HCT116 (cell line): ENCODE measurements at regions not wholly inside any gene's neighbourhood (a gene's known extent, or its start where the extent isn't known, plus 50 kb on each side); places are given as distances from the start of the nearest gene placed in this dataset.
A peak's percentile ranks its signal among the peaks of the same experiment; 100 is the strongest.

ENCODE experiments used
- ATAC-seq: fragments of 200-7000 bp; cut with Tn5 transposase; 2 replicates; pipeline ENCODE4 v1.9.1; 2020; ENCODE audit warnings: mild to moderate bottlenecking, moderate library complexity
- BruUV-seq: library from RNA; stranded (reverse); fragments of 400-500 nt; replicated peaks from 2 replicates; lab custom pipeline; 2021; lab: Mats Ljungman, UMichigan
- CTCF ChIA-PET: fragments of 300-600 bp; sonication (Branson Sonifier 250); formaldehyde crosslinking; loops from one replicate; lab custom pipeline; 2021; ENCODE audit warnings: antibody characterized with exemption; lab: Charles Lee
- POLR2A ChIA-PET: fragments of 300-600, 350-600 bp; sonication (Branson Sonifier 250); formaldehyde crosslinking; loops from one replicate; lab custom pipeline; 2021; ENCODE audit warnings: antibody characterized with exemption; lab: Charles Lee
- RAD21 ChIA-PET, 2 experiments: fragments of 300-600 bp; sonication (Branson Sonifier 250); formaldehyde crosslinking; loops; one replicate each; lab custom pipeline; 2023; ENCODE audit warnings: low total read pairs in 2 of 2; ENCODE audit not compliant: uncharacterized antibody in 2 of 2, unreplicated experiment in 2 of 2, low non-redundant PET in 1 of 2; lab: Charles Lee
- DNase-seq: peaks from one replicate; pipeline ENCODE4 v3.0.0-alpha.2; 2010; ENCODE audit warnings: low read depth, low spot score
- H2AFZ ChIP-seq: fragments of 200-600 bp; shearing (Covaris generic), sonication (generic); 2 replicates; pipeline ENCODE4 v1.6.1; 2017; ENCODE audit warnings: low read depth, mixed run types, mixed read lengths, antibody characterized with exemption, low read length; ENCODE audit not compliant: poor library complexity, severe bottlenecking
- H3K27ac ChIP-seq: 2 replicates; pipeline ENCODE4 v1.5.1; 2012; ENCODE audit warnings: low read depth, low read length
- H3K27me3 ChIP-seq: fragments of 200-600 bp; sonication (generic); 2 replicates; pipeline ENCODE4 v1.6.1; 2016; ENCODE audit warnings: mixed run types, low read length, mixed read lengths; ENCODE audit not compliant: insufficient read depth
- H3K36me3 ChIP-seq, 2 experiments: fragments of 200-500 bp in 1 of 2; fragments of 200-600 bp in 1 of 2; sonication (Bioruptor generic) in 1 of 2; sonication (generic) in 1 of 2; 2 replicates each; pipeline versions ENCODE4 v1.5.1 to v1.6.1; 2014 to 2016; ENCODE audit warnings: low read length in 2 of 2, inconsistent platforms in 1 of 2, mixed read lengths in 1 of 2, mixed run types in 1 of 2; ENCODE audit not compliant: insufficient read depth in 2 of 2, control insufficient read depth in 1 of 2
- H3K4me1 ChIP-seq, 2 experiments: fragments of 200-600 bp in 1 of 2; sonication (generic) in 1 of 2; 2 replicates each; pipeline versions ENCODE4 v1.5.1 to v1.6.1; 2012 to 2017; ENCODE audit warnings: low read length in 2 of 2, inconsistent platforms in 1 of 2, mild to moderate bottlenecking in 1 of 2, mixed read lengths in 1 of 2, mixed run types in 1 of 2, moderate library complexity in 1 of 2; ENCODE audit not compliant: insufficient read depth in 2 of 2, control insufficient read depth in 1 of 2
- H3K4me2 ChIP-seq: fragments of 200-600 bp; sonication (generic); 2 replicates; pipeline ENCODE4 v1.6.1; 2017; ENCODE audit warnings: mixed run types, low read length, mixed read lengths
- H3K4me3 ChIP-seq, 2 experiments: fragments of 200-600 bp in 1 of 2; sonication (generic) in 1 of 2; replicated peaks in 1 of 2; 2 replicates each; pipeline ENCODE4 v1.5.1; 2011 to 2016; ENCODE audit warnings: low read length in 2 of 2, control low read depth in 1 of 2, low read depth in 1 of 2, mild to moderate bottlenecking in 1 of 2, mixed read lengths in 1 of 2, mixed run types in 1 of 2
- H3K79me2 ChIP-seq: fragments of 200-600 bp; sonication (generic); 2 replicates; pipeline ENCODE4 v1.6.1; 2017; ENCODE audit warnings: mild to moderate bottlenecking, mixed run types, low read length, moderate library complexity, mixed read lengths; ENCODE audit not compliant: insufficient read depth
- H3K9ac ChIP-seq: fragments of 200-600 bp; sonication (generic); 2 replicates; pipeline ENCODE4 v1.6.1; 2016; ENCODE audit warnings: low read length, mixed read lengths
- H3K9me2 ChIP-seq: fragments of 200-600 bp; sonication (generic), shearing (Covaris generic); 2 replicates; pipeline ENCODE4 v1.6.1; 2017; ENCODE audit warnings: mixed run types, mild to moderate bottlenecking, moderate library complexity; ENCODE audit not compliant: insufficient read depth
- H3K9me3 ChIP-seq, 2 experiments: fragments of 200-500 bp in 1 of 2; fragments of 200-600 bp in 1 of 2; sonication (Bioruptor generic) in 1 of 2; sonication (generic) in 1 of 2; 2 replicates each; pipeline ENCODE4 v1.6.1; 2014 to 2017; ENCODE audit warnings: low read length in 2 of 2, mixed read lengths in 2 of 2, inconsistent platforms in 1 of 2, low read depth in 1 of 2, mild to moderate bottlenecking in 1 of 2, mixed run types in 1 of 2, moderate library complexity in 1 of 2; ENCODE audit not compliant: control insufficient read depth in 1 of 2, insufficient read depth in 1 of 2
- H4K20me1 ChIP-seq: fragments of 200-600 bp; sonication (generic), shearing (Covaris generic); 2 replicates; pipeline ENCODE4 v1.6.1; 2017; ENCODE audit warnings: mixed run types, mild to moderate bottlenecking, moderate library complexity; ENCODE audit not compliant: insufficient read depth
- EZH2 ChIP-seq: fragments of 200-600 bp; sonication (generic); IDR thresholded peaks from 2 replicates; pipeline ENCODE4 v1.6.1; 2017; ENCODE audit warnings: antibody characterized with exemption, mixed run types
- EZH2phosphoT487 ChIP-seq: fragments of 200-600 bp; IDR thresholded peaks from 2 replicates; pipeline ENCODE4 v1.6.1; 2018; ENCODE audit warnings: antibody characterized with exemption, borderline replicate concordance
- JUND ChIP-seq: IDR thresholded peaks from 2 replicates; pipeline ENCODE4 v1.6.1; 2012
- POLR2AphosphoS5 ChIP-seq: IDR thresholded peaks from 2 replicates; pipeline ENCODE4 v1.6.1; 2011; ENCODE audit warnings: mild to moderate bottlenecking, low read depth, low read length, moderate library complexity
- SRF ChIP-seq: IDR thresholded peaks from 2 replicates; pipeline ENCODE4 v1.6.1; 2012; ENCODE audit warnings: low read depth
- YY1 ChIP-seq: IDR thresholded peaks from 2 replicates; pipeline ENCODE4 v1.6.1; 2011; ENCODE audit warnings: low read length, low read depth, moderate library complexity, mild to moderate bottlenecking; ENCODE audit not compliant: insufficient replicate concordance; ENCODE audit errors: extremely low read depth
- ZNF274 ChIP-seq: fragments of 200-500 bp; sonication (Bioruptor generic); IDR thresholded peaks from 2 replicates; pipeline ENCODE4 v1.6.1; 2014; ENCODE audit warnings: mild to moderate bottlenecking, low read depth, low read length, inconsistent platforms
- intact Hi-C: fragments of 100-400 bp; cut with micrococcal nuclease; formaldehyde crosslinking; loops from 2 replicates; pipeline ENCODE4 v1.10.0; 2022

DNA sequence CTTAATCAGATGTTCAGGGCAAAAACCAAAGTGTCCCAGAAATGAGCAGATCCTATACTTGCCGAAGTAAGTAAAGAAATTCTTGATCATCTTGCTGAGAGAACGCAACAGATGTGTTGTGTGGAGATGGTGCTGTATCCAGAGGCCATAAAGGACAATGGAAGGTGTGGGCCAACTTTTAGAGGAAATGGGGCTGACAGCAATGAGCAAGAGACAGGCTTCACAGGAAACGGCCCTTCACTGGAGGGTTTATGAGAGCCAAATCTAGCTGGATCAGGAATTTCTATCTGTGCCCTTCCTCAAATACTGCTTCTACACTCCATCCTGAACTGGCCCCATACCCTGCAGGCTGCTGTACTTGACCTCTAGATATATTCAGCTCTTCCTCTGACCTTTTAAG lies 583.9 kb upstream of the DIPK2B start:
- peaks cover 82 to 100% of the 10 kb centered on the region in 2 experiments for H3K4me1 ChIP-seq
- ChIA-PET RAD21 (no interaction called here), POLR2A (no interaction called here)

DNA sequence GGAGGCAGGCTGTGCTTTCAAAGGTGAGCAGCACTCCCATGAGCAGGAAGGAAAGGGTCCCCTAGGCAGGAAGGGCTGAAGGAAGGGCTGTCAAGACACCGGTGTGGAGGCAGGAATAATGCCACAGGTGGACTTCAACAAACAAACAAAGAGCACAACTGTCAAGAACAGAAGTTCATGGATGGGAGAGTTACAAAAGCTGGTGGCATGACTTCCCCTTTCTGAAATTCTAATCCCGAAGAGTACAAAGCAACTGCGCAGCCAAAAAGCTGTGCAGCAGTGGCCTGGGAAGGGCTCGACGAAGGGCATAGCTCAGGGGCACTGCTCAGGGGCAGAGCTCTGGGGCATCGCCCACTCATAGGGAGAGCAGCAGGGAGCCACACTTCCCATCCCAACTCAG lies 582.3 kb upstream of the DIPK2B start:
- peaks cover 84 to 100% of the 10 kb centered on the region in 2 experiments for H3K4me1 ChIP-seq
- H3K27ac ChIP-seq: peak overlapping the region; percentile 94
- DNase-seq (no peak), ATAC-seq (no peak)
- TF ChIP-seq YY1 (no peak), SRF (no peak), JUND (no peak), EZH2phosphoT487 (no peak), POLR2AphosphoS5 (no peak), EZH2 (no peak)
- intact Hi-C loops: no loop called here
- ChIA-PET POLR2A (interaction anchor here (0.6 to 1.0 kb wide), 2 partner anchors 12 to 73 kb away, joined by 3 read pairs; no protein-coding TSS in a partner anchor), CTCF (no interaction called here), RAD21 (interaction anchor here in 1 of 2 experiments (0.6 kb wide), 1 partner anchor 582 kb away, joined by 4 read pairs; no protein-coding TSS in a partner anchor)
- peak overlapping the region; percentile 64 for H3K4me2 ChIP-seq
- peaks cover 0 to 17% of the 10 kb centered on the region in 2 experiments; a peak in 1 of 4 replicates for H3K36me3 ChIP-seq
- peak overlapping the region; percentile 46 for H3K9ac ChIP-seq
- no peaks in the 10 kb centered on the region for H3K27me3 ChIP-seq
- no TSS peak for BruUV-seq
- no peaks in the 10 kb centered on the region for H3K9me3 ChIP-seq
- H3K79me2 ChIP-seq: peaks cover 100% of the 10 kb centered on the region
- no peak overlapping the region for H3K4me3 ChIP-seq
- no peak overlapping the region for H2AFZ ChIP-seq
- 0 out of 2 replicates have a peak, but pooled peaks cover 1% of the 10 kb centered on the region for H4K20me1 ChIP-seq
- no peaks in the 10 kb centered on the region for H3K9me2 ChIP-seq

More for the DNA sequence above, 583.9 kb upstream of the DIPK2B start:
- 0 out of 2 replicates have a peak, but pooled peaks cover 8% of the 10 kb centered on the region for H4K20me1 ChIP-seq
- H3K27ac ChIP-seq: peak overlapping the region; percentile 94
- H3K9ac ChIP-seq: 0 out of 2 replicates have a peak overlapping the region, but pooled peaks have one; percentile 46
- no peaks in the 10 kb centered on the region for H3K9me2 ChIP-seq
- H3K27me3 ChIP-seq: no peaks in the 10 kb centered on the region
- ATAC-seq (no peak), DNase-seq (no peak)
- peak overlapping the region; percentile 64 for H3K4me2 ChIP-seq
- peaks cover 0 to 17% of the 10 kb centered on the region in 2 experiments; a peak in 1 of 4 replicates for H3K36me3 ChIP-seq
- no peak overlapping the region for H3K4me3 ChIP-seq
- H3K79me2 ChIP-seq: peaks cover 100% of the 10 kb centered on the region
- no peak for TF ChIP-seq ZNF274
- TF ChIP-seq POLR2AphosphoS5: peak; percentile 13; the same call in 1 of the 2 replicates
- intact Hi-C loops: no loop called here
- no peak overlapping the region for H2AFZ ChIP-seq
- BruUV-seq: no TSS peak
- H3K9me3 ChIP-seq: no peaks in the 10 kb centered on the region
- CTCF ChIA-PET: no interaction called here
